ENCODE measurements at regions not wholly inside any gene's neighbourhood (a gene's known extent, or its start where the extent isn't known, plus 50 kb on each side); places are given as distances from the start of the nearest gene placed in this dataset.

- no peak for DNase-seq
These were observed 62.2 kb upstream of the DIO3 start for GRCh38 chr14:101499080-101499479.

GRCh38 chr14:101499513-101499912 lies 61.8 kb upstream of the DIO3 start:
- DNase-seq: no peak

- no peak for DNase-seq
These were observed 61.2 kb upstream of the DIO3 start for GRCh38 chr14:101500061-101500460.

- no peak for DNase-seq
These were observed 60.6 kb upstream of the DIO3 start for GRCh38 chr14:101500681-101501080.

DNA sequence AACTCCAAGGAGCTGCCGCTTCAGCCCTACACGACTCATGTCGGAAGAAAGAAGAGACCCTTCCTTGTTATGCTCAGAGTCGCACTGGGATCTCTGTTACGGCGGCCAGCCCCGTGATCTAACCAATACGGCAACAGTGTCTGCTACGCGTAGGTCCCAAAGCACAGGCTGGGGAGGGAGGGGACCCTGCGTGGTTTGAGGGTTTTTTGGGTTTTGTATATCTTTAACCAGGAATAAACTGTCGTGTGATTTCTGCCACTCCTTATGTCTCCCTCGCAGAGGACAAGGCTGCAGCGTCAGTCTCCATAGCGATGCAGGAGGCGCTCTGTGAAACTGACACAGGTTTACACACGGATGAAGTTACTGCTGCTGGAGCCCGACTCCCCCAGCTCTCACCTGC lies 60.0 kb upstream of the DIO3 start:
- DNase-seq: no peak

DNA sequence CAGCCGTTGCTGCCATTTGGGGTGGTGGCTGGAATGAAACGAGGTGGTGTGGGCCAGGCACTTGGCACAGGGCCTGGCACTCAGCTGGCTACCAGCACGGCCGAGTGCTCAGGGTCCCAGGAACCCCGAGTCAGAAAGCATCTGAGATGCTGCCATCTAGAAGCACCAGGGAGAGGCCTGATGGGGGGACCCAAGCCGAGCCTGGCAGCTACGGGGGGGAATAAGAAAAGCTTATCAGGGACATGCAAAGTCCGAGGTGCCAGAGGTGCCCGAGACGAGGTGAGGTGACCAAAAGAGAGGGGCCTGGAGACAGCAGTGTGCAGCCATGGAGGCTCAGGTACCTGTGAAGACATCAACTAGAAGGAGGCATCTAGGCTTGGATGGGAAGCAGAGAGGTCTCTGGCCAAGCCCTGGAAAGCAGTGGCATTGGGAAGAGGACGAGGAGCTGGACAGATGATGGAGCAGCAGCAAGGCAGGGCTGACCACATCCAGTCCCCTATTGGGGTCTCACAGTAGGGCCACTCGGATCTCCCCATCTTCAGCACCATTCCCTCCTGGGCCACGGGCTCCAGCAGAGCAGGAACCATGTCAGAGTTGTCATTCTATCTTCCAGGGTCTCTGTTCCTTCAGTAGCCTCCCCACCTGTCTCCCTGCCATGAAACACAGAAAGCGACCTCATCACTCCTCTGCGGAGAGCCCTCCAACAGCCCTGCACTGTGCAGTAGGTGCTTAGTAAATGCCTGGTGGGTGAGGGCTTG lies 59.3 kb upstream of the DIO3 start:
- DNase-seq: no peak

DNA sequence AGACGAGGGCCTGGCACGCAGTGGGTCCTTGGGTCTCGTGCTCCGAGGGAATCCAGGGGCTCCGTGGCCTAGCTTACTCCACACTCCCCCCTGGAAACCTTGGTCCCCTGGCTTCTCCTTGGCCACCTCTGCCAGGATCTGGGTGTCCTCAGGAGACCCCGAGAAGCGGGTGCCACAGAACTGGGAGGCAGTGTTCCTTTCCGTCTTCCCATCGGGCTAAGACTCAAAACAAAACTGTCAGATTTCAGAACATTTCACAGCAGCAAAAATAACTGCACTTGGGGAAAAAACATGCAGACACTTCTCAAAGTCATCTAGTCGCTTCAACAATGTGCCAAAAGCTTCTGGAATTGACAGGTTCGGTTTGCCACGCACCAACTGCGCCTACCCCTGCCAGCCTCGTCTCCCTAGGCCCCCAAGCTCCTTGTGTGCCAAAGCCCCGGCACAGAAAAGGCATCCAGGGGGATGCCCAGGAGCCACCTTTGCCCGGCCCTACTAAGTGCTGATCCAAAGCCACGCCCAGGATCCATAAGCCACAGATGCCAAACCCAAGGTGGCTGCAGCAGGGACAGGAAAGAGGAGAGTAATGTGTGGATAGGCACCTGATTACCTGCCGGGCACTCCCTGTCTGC lies 58.4 kb upstream of the DIO3 start:
- no peak for DNase-seq

DNA sequence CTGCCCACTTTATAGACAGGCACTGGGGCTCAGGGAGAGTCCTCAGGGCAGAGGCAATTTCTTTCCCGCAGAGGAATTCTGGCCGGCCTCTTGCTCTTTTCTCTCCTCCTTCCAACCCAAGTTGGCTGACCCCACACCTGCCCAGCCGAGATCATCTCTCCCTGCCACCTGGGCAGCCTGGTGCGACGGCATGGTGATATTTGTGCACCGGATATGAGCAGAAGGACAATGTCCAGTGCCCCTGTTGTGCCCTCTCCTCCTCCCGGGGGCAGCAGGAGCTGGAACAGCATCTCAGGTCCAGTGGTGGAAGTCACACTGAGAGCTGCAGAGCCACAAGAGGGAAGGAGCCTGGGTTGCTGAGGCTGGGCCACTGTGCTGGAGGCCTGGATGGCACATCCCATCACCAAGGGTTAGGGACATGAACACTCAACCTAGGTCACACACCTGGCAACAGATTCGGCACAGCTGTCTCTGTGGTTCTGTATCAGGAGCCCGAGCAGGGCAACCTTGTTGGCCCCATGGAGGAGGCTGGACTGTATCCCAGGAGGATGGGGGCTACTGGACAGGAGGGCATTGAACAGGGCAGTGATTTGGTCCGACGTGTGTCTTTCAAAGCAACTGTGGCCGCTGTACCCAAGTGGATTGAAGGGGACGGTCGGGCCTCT lies 57.7 kb upstream of the DIO3 start:
- DNase-seq: no peak

DNA sequence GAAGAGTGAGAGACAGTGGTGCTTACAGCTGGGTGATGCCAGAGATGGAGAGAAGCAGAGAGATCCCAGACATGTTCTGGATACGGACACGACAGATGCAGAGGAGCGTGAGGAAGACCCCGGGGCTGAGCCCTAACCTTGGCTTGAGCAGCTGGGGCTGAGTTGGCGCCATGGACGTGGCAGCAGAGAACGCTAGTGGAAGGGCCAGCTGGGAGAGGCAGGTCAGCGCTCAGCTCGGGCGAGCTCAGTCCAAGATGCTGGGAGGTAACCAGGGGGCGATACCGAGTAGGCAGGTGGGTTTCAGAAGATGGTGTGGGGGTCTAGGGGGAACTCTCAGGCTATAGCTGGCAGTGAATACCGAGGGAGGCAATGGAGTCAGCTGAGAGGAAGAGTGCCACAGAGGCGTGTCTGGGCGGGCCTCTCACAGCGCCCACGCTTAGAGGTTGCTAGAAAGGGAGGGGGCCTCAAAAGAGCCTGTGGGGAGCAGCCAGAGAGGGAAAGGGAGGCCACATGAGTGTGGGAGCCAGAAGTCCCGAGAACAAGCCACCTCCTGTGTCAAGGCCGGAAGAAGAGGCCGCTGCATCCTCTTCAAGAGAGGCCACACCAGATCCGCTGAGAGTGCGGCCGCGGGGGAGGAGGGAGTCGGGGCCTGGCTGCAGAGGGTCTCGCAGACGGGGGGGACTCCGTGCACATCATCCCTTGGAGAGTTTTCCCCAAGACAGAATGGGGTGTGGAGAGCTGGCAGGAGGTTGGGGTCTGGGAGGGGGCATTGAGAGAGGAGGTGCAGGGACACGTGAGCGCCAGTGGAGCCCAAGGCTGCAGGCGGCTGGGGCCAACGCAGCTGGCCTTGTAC lies 57.0 kb upstream of the DIO3 start:
- no peak for DNase-seq

DNA sequence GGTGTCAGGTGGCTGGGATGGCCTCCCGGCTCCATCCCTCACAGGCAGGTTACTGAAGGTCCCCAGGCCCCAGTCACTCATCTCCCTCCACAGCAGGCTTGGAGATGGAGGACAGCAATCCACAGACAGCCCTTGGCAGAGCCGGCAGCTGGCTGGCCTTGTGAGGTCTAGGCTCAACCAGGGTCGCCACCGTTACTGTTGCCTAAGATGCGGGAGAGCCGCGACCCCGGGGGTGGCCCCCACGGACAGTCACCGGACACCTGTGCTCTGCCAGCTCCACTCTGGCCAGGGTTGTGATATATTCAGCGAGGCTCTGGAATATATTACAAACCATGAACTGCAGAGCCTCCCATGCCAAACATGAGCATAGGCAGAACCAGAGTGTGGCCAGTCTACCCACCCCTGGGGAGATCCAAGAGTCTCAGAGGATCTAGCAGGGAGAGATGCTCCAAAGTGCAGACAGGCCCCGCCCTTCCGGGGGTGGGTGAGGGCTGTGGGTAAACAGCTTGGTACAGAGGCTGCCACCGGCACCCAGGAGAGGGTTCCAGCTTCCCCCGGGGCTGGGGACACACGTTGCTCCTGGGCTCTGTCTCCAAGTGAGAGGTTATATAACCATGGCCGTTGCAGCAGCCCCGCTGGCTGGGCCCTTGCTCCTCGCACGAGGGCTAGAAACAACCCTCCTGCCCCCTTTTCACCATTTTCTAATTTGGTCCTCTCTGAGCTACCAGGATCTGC lies 55.9 kb upstream of the DIO3 start:
- no peak for DNase-seq

DNA sequence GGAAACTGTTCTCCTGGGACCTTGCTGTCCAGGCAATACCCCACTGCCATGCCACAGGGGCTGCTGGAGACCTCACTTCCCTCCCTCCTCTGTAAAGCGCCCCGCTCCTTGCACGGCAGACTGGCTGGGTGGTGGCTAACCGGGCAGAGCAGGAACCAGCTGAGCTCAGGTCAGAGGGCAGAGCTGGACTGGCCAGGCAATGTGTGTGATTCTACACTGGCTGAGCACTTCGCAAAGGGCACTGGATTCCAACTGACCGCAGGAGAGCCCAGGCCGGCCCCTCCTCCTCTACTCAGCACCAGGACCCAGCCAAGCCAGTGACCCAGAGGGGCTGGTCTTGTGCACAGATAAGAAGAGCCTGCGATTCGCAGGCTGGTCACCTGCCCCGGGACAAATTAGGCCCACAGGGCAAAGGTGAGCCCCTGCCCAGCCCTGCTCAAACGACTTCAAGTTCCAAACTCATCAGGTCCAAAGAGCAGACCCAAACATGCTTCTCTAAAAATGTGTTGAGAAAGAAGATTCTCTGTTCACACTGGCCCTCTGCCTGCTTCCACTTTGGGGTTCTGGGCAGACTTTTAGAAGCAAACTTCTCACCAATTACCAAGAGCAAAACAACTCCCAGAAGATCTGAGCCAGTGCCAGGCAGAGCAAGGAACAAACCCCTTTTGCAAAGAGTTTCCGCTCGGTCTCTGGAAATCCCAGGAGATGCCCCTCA lies 54.9 kb upstream of the DIO3 start:
- no peak for DNase-seq

GRCh38 chr14:101506926-101507835 lies 54.1 kb upstream of the DIO3 start:
- DNase-seq: no peak

- DNase-seq: no peak
These were observed 53.5 kb upstream of the DIO3 start for GRCh38 chr14:101507836-101508150.

GRCh38 chr14:101508196-101508947 lies 52.9 kb upstream of the DIO3 start:
- no peak for DNase-seq

- no peak for DNase-seq
These were observed 52.2 kb upstream of the DIO3 start for GRCh38 chr14:101508948-101509729.

- no peak for DNase-seq
These were observed 51.4 kb upstream of the DIO3 start for GRCh38 chr14:101509730-101510371.

- no peak for DNase-seq
These were observed 50.1 kb upstream of the DIO3 start for GRCh38 chr14:101511199-101511598.
